ENCODE measurements at regions not wholly inside any gene's neighbourhood (a gene's known extent, or its start where the extent isn't known, plus 50 kb on each side); places are given as distances from the start of the nearest gene placed in this dataset.

GRCh38 chr11:38221295-38221694 lies 1623.3 kb upstream of the RAG2 start (continued):
- TF ChIP-seq, protein P1, sequence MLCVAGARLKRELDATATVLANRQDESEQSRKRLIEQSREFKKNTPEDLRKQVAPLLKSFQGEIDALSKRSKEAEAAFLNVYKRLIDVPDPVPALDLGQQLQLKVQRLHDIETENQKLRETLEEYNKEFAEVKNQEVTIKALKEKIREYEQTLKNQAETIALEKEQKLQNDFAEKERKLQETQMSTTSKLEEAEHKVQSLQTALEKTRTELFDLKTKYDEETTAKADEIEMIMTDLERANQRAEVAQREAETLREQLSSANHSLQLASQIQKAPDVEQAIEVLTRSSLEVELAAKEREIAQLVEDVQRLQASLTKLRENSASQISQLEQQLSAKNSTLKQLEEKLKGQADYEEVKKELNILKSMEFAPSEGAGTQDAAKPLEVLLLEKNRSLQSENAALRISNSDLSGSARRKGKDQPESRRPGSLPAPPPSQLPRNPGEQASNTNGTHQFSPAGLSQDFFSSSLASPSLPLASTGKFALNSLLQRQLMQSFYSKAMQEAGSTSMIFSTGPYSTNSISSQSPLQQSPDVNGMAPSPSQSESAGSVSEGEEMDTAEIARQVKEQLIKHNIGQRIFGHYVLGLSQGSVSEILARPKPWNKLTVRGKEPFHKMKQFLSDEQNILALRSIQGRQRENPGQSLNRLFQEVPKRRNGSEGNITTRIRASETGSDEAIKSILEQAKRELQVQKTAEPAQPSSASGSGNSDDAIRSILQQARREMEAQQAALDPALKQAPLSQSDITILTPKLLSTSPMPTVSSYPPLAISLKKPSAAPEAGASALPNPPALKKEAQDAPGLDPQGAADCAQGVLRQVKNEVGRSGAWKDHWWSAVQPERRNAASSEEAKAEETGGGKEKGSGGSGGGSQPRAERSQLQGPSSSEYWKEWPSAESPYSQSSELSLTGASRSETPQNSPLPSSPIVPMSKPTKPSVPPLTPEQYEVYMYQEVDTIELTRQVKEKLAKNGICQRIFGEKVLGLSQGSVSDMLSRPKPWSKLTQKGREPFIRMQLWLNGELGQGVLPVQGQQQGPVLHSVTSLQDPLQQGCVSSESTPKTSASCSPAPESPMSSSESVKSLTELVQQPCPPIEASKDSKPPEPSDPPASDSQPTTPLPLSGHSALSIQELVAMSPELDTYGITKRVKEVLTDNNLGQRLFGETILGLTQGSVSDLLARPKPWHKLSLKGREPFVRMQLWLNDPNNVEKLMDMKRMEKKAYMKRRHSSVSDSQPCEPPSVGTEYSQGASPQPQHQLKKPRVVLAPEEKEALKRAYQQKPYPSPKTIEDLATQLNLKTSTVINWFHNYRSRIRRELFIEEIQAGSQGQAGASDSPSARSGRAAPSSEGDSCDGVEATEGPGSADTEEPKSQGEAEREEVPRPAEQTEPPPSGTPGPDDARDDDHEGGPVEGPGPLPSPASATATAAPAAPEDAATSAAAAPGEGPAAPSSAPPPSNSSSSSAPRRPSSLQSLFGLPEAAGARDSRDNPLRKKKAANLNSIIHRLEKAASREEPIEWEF (IDR thresholded peaks at IDR 0.05; ENCODE audit: insufficient replicate concordance, low read depth, low read length) = no peak
- TF ChIP-seq NFYA (IDR thresholded peaks at IDR 0.05; ENCODE audit: borderline replicate concordance, low read depth, low read length) (no peak), POLR2AphosphoS2 (IDR thresholded peaks at IDR 0.05; ENCODE audit: low read depth, low read length) (no peak), TBL1XR1 (IDR thresholded peaks at IDR 0.05; ENCODE audit: low read depth, low read length) (no peak), BCL11A (IDR thresholded peaks at IDR 0.05; ENCODE audit: low read depth, low read length) (no peak), RAD21 (IDR thresholded peaks at IDR 0.05; ENCODE audit: insufficient read depth, low read depth, low read length) (no peak), PAX5 (IDR thresholded peaks at IDR 0.05; ENCODE audit: borderline replicate concordance, low read depth, low read length) (no peak), JUNB (IDR thresholded peaks at IDR 0.05) (no peak), POLR2AphosphoS5 (IDR thresholded peaks at IDR 0.05; ENCODE audit: low read length) (no peak), HDAC6 (IDR thresholded peaks at IDR 0.05; ENCODE audit: unreplicated experiment) (no peak)
- TF ChIP-seq, protein P2, sequence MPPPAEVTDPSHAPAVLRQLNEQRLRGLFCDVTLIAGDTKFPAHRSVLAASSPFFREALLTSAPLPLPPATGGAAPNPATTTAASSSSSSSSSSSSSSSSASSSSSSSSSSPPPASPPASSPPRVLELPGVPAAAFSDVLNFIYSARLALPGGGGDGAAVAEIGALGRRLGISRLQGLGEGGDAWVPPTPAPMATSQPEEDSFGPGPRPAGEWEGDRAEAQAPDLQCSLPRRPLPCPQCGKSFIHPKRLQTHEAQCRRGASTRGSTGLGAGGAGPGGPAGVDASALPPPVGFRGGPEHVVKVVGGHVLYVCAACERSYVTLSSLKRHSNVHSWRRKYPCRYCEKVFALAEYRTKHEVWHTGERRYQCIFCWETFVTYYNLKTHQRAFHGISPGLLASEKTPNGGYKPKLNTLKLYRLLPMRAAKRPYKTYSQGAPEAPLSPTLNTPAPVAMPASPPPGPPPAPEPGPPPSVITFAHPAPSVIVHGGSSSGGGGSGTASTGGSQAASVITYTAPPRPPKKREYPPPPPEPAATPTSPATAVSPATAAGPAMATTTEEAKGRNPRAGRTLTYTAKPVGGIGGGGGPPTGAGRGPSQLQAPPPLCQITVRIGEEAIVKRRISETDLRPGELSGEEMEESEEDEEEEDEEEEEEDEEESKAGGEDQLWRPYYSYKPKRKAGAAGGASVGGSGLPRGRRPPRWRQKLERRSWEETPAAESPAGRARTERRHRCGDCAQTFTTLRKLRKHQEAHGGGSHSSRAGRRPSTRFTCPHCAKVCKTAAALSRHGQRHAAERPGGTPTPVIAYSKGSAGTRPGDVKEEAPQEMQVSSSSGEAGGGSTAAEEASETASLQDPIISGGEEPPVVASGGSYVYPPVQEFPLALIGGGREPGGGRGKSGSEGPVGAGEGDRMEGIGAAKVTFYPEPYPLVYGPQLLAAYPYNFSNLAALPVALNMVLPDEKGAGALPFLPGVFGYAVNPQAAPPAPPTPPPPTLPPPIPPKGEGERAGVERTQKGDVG (CRISPR knock-in tag; IDR thresholded peaks at IDR 0.05) = no peak

Measured in GM12878 (cell line).